Peyer's patch (tissue), 4 donors: ENCODE measurements at regions not wholly inside any gene's neighbourhood (a gene's known extent, or its start where the extent isn't known, plus 50 kb on each side); places are given as distances from the start of the nearest gene placed in this dataset.

ENCODE experiments used
- DNase-seq, 3 donors: peaks; one replicate each; pipeline ENCODE4 v3.0.0-alpha.2; 2017 to 2019
- H3K27ac ChIP-seq, 4 donors: fragments of 200-600 bp; sonication (generic); one replicate each; pipeline ENCODE4 v1.5.1; 2016 to 2019
- H3K27me3 ChIP-seq, 2 donors: fragments of 200-600 bp; sonication (generic); one replicate each; pipeline ENCODE4 v1.5.1; 2019
- H3K36me3 ChIP-seq, 3 donors: fragments of 200-600 bp; sonication (generic); one replicate each; pipeline ENCODE4 v1.5.1; 2016 to 2019
- H3K4me1 ChIP-seq, 4 donors: fragments of 200-600 bp; sonication (generic); one replicate each; pipeline ENCODE4 v1.5.1; 2016 to 2019
- H3K4me3 ChIP-seq, 4 donors: fragments of 200-600 bp; sonication (generic); 1 replicate in 3 of 4; 2 replicates in 1 of 4; pipeline ENCODE4 v1.5.1; 2016 to 2019; ENCODE audit warnings: mild to moderate bottlenecking in 1 of 4
- H3K9me3 ChIP-seq, 4 donors: fragments of 200-600 bp; sonication (generic); one replicate each; pipeline ENCODE4 v1.5.1; 2016 to 2019; ENCODE audit warnings: mild to moderate bottlenecking in 1 of 4
- CTCF ChIP-seq, 6 experiments: fragments of 450-650 bp in 4 of 6; fragments of 200-600 bp in 2 of 6; sonication (generic) in 1 of 6; IDR thresholded peaks; one replicate each; pipeline ENCODE4 v1.5.1; 2017 to 2019; ENCODE audit warnings: antibody characterized with exemption in 6 of 6, mild to moderate bottlenecking in 3 of 6, moderate library complexity in 1 of 6
- POLR2A ChIP-seq, 2 donors: fragments of 450-650 bp; IDR thresholded peaks; one replicate each; pipeline ENCODE4 v1.5.1; 2017; ENCODE audit warnings: antibody characterized with exemption in 2 of 2, mild to moderate bottlenecking in 2 of 2, moderate library complexity in 2 of 2

- TF ChIP-seq POLR2A (IDR thresholded peaks at IDR 0.05): no peak
- Histone ChIP-seq H3K36me3 (no peaks in the 10 kb centered on the region), H3K27ac (no peak overlapping the region), H3K4me3 (no peak overlapping the region), H3K27me3 (no peaks in the 10 kb centered on the region), H3K4me1 (peaks cover 0 to 8% (median 0%) of the 10 kb centered on the region in 4 donors), H3K9me3 (no peaks in the 10 kb centered on the region)
- no peak for DNase-seq
Observed at GRCh38 chr2:204261846-204262245, 283.4 kb upstream of the PARD3B start.

DNA sequence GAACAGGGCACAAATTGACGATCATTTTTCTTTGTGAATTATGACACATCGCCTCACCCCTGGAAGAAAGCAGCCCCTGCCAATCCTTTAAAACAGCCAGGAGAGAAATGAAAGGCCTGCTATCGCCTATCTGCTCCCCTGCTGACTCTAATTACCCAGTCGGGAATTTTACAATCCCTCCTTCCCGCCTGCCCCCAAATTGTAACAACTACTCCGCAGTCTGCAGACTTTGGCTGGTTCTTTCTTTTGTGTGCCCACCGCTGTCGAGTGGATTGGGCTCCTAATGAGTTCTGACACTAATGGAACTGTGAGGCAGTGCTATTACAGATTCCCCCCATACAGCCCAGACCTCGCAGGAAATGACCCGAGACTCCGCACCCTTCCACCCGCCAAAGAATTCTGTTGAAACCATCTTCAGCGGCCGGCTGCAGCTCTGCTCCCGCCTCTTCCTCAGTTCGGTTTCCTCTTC is 281.2 kb upstream of the PARD3B start:
- Histone ChIP-seq H3K9me3 (no peaks in the 10 kb centered on the region), H3K4me1 (peaks cover 0 to 8% (median 0%) of the 10 kb centered on the region in 4 donors), H3K27ac (no peak overlapping the region), H3K4me3 (no peak overlapping the region), H3K36me3 (no peaks in the 10 kb centered on the region), H3K27me3 (no peaks in the 10 kb centered on the region)
- DNase-seq: no peak
- TF ChIP-seq POLR2A (IDR thresholded peaks at IDR 0.05): no peak
- no peak for TF ChIP-seq CTCF (IDR thresholded peaks at IDR 0.05)

DNA sequence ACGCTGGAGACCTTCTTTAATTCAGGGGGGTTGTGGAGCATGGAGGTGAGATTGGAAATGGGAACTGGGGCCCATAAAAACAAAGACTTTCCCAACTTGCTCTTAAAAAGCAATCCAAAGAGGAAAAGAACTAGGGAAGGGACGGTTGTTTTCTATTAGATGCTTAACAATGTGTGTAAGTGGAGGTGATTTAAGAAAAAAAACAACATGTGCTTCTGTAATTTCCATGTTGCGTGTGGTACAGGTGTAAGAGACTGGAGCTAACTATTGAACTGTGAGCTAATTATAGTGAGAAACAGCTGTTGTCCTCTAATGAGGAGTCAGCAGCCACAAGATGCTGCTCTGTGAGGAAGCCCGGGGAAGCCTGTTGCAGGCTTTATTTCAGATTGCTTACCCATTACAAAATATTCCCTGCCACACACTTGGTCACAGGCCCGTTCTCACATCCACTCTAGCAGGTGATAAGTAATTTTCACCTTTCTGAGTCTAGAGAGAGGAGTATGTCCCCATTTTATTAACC is 280.6 kb upstream of the PARD3B start:
- no peaks in the 10 kb centered on the region for H3K36me3 ChIP-seq
- no peak overlapping the region for H3K27ac ChIP-seq
- H3K4me1 ChIP-seq: peaks cover 0 to 8% (median 0%) of the 10 kb centered on the region in 4 donors
- no peaks in the 10 kb centered on the region for H3K27me3 ChIP-seq
- H3K9me3 ChIP-seq: no peaks in the 10 kb centered on the region
- H3K4me3 ChIP-seq: no peak overlapping the region
- TF ChIP-seq POLR2A (IDR thresholded peaks at IDR 0.05) (no peak), CTCF (IDR thresholded peaks at IDR 0.05) (no peak)
- no peak for DNase-seq

GRCh38 chr2:204265681-204266181 is 279.5 kb upstream of the PARD3B start:
- Histone ChIP-seq H3K27me3 (no peaks in the 10 kb centered on the region), H3K4me1 (no peaks in the 10 kb centered on the region), H3K36me3 (no peaks in the 10 kb centered on the region), H3K27ac (no peak overlapping the region), H3K4me3 (no peak overlapping the region), H3K9me3 (no peaks in the 10 kb centered on the region)
- DNase-seq: no peak
- TF ChIP-seq POLR2A (IDR thresholded peaks at IDR 0.05): no peak
- no peak for TF ChIP-seq CTCF (IDR thresholded peaks at IDR 0.05)

DNA sequence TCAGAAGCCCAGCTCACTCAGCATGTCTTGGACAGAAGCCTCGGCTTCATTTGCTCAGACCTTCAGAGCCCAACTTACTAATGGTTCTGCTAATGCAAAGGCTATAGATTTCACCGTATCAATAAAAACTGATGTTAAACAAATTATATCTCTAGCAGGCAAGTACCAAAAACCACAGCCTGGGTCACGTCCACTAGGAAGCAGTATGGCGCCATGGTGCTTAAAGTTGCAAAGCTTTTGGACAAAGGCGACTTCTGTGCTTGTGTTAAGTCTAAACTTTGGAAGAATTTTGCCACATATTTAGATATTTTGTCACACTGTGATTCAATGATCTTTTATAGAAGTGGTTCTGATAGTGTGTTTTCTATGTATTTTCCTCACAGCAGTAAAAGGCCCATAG is 276.8 kb upstream of the PARD3B start:
- H3K4me3 ChIP-seq: no peak overlapping the region
- H3K27ac ChIP-seq: no peak overlapping the region
- H3K9me3 ChIP-seq: no peaks in the 10 kb centered on the region
- TF ChIP-seq CTCF (IDR thresholded peaks at IDR 0.05) (no peak), POLR2A (IDR thresholded peaks at IDR 0.05) (no peak)
- no peak for DNase-seq
- H3K4me1 ChIP-seq: no peaks in the 10 kb centered on the region
- H3K36me3 ChIP-seq: no peaks in the 10 kb centered on the region
- H3K27me3 ChIP-seq: no peaks in the 10 kb centered on the region

DNA sequence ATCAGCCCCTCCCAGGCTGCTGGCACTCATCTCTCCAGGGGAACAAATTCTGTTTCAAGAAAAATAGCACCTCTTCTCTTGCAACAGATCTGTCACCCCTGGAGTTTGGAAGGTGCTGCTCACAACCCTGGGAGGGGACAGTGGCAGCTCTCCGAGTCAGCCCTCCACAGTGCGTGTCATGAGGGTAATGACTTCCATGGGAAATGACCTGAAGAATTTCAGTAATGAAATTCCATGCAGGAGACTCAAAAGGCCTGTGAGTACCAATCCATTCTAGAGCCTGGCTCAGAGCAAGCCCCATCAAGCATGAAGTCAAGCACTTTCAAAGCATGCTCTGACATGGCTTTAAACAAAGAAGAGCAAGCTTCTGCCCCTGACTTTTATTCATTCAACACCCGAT is 276.3 kb upstream of the PARD3B start:
- DNase-seq: no peak
- Histone ChIP-seq H3K27ac (no peak overlapping the region), H3K4me3 (no peak overlapping the region), H3K36me3 (no peaks in the 10 kb centered on the region), H3K4me1 (no peaks in the 10 kb centered on the region), H3K9me3 (no peaks in the 10 kb centered on the region), H3K27me3 (no peaks in the 10 kb centered on the region)
- no peak for TF ChIP-seq POLR2A (IDR thresholded peaks at IDR 0.05)
- TF ChIP-seq CTCF (IDR thresholded peaks at IDR 0.05): no peak
